NCI-H748 (cell line): ENCODE measurements at regions not wholly inside any gene's neighbourhood (a gene's known extent, or its start where the extent isn't known, plus 50 kb on each side); places are given as distances from the start of the nearest gene placed in this dataset.
"Not testable (repeated sequence)": the region's sequence is repeated elsewhere in the genome, so short reads cannot be mapped to it uniquely, and the experiment has no call there.

Source experiments
- DNase-seq: peaks from one replicate; lab custom pipeline; 2025; ENCODE audit not compliant: unreplicated experiment; lab: John Stamatoyannopoulos, UW

GRCh38 chr3:67981077-67981476 lies 326.7 kb upstream of the SUCLG2 start:
- no peak for DNase-seq

- DNase-seq = no peak
Measured at GRCh38 chr3:67979342-67979741, 324.9 kb upstream of the SUCLG2 start.

GRCh38 chr3:67977762-67978161 lies 323.4 kb upstream of the SUCLG2 start:
- DNase-seq = no peak

- DNase-seq = no peak
Measured at GRCh38 chr3:67976663-67977062, 322.3 kb upstream of the SUCLG2 start.

- no peak for DNase-seq
Measured at GRCh38 chr3:67964596-67964995, 310.2 kb upstream of the SUCLG2 start.

- no peak for DNase-seq
Measured at GRCh38 chr3:67957268-67957667, 302.9 kb upstream of the SUCLG2 start.

- DNase-seq = peak; percentile 84
Measured at GRCh38 chr3:67947808-67948508, 293.5 kb upstream of the SUCLG2 start.

GRCh38 chr3:67946436-67946835 lies 292.0 kb upstream of the SUCLG2 start:
- no peak for DNase-seq

- no peak for DNase-seq
Measured at GRCh38 chr3:67943546-67943945, 289.1 kb upstream of the SUCLG2 start.

- no peak for DNase-seq
Measured at GRCh38 chr3:67941433-67942030, 287.1 kb upstream of the SUCLG2 start.

- no peak for DNase-seq
Measured at GRCh38 chr3:67940210-67940952, 286.0 kb upstream of the SUCLG2 start.

GRCh38 chr3:67937498-67938118 lies 283.2 kb upstream of the SUCLG2 start:
- DNase-seq = no peak

GRCh38 chr3:67930394-67930793 lies 276.0 kb upstream of the SUCLG2 start:
- not testable (repeated sequence) for DNase-seq

GRCh38 chr3:67923796-67924195 lies 269.4 kb upstream of the SUCLG2 start:
- no peak for DNase-seq

- no peak for DNase-seq
Measured at GRCh38 chr3:67920969-67921368, 266.6 kb upstream of the SUCLG2 start.

- DNase-seq = no peak
Measured at GRCh38 chr3:67920311-67920710, 265.9 kb upstream of the SUCLG2 start.

GRCh38 chr3:67916353-67916752 lies 261.9 kb upstream of the SUCLG2 start:
- DNase-seq = no peak

- DNase-seq = peak; percentile 27
Measured at GRCh38 chr3:67907735-67908134, 253.3 kb upstream of the SUCLG2 start.

GRCh38 chr3:67906261-67906660 lies 251.8 kb upstream of the SUCLG2 start:
- DNase-seq = no peak

GRCh38 chr3:67901681-67902080 lies 247.3 kb upstream of the SUCLG2 start:
- peak; percentile 58 for DNase-seq

- DNase-seq = no peak
Measured at GRCh38 chr3:67898916-67899315, 244.5 kb upstream of the SUCLG2 start.
